ENCODE measurements at regions not wholly inside any gene's neighbourhood (a gene's known extent, or its start where the extent isn't known, plus 50 kb on each side); places are given as distances from the start of the nearest gene placed in this dataset.
"Not testable (repeated sequence)": the region's sequence is repeated elsewhere in the genome, so short reads cannot be mapped to it uniquely, and the experiment has no call there.

DNA sequence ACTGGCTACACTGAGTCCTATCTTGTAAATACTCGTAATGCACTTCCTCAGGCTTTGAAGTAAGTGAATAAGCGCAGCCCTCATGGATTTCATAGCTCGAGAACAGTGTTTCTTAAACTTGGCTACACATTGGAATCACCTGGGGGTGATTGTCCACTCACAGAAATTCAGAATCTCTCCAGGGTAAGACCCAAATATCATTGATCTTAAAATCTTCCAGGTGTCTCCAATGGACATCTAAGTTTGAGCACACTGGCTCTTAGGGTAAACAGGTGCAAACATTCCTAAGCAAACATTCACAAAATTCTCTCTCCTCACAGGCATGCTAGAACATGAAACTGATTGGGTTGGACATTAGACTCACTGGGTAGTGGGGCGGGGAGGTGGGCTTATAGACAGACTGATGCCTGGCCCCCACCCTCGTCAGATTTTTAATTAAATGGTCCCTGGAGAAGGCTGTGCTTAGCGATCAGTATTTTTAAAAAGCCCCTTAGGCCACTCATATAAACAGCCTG lies 279.7 kb upstream of the TBL1XR1 start:
- DNase-seq (ENCODE audit: low read depth in 2 of 2): no peak

- no peak for DNase-seq (ENCODE audit: low read depth in 2 of 2)
Measured at GRCh38 chr3:177478170-177478867, 281.0 kb upstream of the TBL1XR1 start.

DNA sequence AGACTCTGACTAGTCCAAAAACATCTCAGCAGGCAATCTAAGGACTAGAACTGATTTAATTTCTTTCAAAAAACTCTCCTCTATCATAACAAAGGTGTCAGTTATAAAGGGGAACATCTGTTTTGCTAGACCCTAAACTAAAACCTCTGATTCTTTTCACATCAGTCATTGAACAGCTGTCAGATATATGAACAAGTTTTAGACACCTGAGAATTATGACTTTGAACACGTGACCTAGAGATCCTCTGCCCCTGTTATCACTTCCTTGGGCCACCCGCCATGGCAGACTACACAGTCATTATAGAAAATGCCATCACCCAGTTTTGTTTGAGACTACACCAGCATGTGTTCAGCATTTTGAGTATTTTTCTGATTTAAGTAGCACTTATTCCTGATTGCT lies 282.3 kb upstream of the TBL1XR1 start:
- no peak for DNase-seq (ENCODE audit: low read depth in 2 of 2)

GRCh38 chr3:177481329-177481728 lies 284.0 kb upstream of the TBL1XR1 start:
- DNase-seq (ENCODE audit: low read depth in 2 of 2): no peak

DNA sequence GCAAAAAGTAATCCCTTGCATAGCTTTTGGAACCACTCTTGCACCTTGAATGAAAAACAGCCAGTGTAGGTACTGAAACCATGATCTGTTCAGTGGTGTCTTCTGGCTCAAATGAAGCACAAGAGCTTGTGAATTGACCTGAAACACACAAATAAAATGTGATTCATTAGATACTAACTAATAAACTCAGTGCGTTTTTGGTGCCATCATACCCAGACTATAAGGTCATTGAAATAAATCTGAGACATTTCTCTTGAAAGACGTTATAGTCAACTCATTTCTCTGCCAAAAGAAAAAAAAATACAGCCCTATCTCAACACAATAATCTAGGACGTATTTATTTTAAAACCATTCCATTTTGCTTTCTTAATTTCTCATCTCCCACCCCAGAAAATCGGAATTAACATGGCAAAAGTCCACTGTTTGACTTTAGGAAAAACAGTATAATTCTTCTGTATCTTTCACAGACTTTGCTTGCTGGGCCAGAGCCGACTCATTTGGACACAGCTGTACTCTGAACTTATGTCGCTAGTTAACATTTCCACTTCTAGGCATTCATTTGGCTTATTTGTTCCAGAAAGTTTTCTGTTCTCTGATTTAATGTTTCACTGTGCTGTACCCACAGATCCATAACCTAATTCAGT lies 284.9 kb upstream of the TBL1XR1 start:
- DNase-seq (ENCODE audit: low read depth in 2 of 2): no peak

DNA sequence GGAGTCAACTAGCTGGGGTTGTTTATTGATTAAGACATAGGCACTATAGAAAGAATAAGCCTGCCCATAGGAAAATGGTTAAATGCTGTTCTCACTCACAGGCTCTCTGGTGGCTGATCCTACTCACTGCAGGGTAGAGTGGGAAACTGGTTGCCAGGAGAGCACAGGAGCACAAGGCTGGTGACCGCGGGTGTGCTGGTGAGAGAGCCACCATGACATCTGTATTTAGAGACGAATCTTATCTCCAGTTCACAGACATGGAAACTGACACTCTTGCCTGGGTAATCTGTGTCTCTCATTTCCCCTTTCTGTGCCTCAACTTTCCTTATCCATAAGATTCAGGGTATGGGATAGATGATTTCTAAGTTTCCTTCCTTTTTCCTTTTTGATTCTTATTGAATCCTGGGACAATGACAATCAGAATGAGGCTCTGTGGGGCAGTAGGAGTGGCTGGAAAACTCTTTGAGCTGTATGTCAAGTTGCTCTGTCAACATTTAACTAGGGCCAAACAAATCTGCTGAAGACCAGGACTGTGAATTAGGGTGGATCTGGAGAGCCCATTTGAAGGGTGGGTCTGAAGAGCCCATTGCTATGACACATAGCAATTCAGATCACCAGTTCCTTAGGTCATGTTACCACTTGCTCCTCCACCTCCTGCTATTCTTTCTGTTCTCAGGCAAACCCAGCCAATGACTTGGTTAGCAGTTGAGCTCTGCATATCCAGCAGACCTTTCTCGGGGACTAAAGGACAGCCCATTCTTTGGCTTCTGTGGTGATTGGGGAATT lies 286.1 kb upstream of the TBL1XR1 start:
- no peak for DNase-seq (ENCODE audit: low read depth in 2 of 2)

DNA sequence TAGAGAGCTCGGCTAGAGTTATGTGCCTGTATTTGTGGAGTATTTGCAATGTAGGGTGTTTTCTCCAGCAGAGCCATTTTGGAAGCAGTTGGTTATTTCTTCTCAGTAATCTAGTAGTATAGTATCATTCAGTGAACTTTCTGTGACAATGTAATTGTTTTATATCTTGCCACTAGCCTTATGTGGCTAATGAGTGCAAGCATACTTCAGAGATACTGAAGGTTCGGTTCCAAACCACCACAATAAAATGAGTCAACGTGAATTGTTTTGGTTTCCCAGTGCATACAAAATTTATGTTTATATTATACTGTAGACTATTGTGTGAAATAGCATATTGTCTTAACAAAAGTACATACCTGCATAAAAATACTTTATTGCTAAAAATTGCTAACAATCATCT lies 286.9 kb upstream of the TBL1XR1 start:
- DNase-seq (ENCODE audit: low read depth in 2 of 2): no peak

GRCh38 chr3:177484926-177485325 lies 287.6 kb upstream of the TBL1XR1 start:
- no peak for DNase-seq (ENCODE audit: low read depth in 2 of 2)

- DNase-seq (ENCODE audit: low read depth in 2 of 2): no peak
Measured at GRCh38 chr3:177487635-177488186, 290.4 kb upstream of the TBL1XR1 start.

DNA sequence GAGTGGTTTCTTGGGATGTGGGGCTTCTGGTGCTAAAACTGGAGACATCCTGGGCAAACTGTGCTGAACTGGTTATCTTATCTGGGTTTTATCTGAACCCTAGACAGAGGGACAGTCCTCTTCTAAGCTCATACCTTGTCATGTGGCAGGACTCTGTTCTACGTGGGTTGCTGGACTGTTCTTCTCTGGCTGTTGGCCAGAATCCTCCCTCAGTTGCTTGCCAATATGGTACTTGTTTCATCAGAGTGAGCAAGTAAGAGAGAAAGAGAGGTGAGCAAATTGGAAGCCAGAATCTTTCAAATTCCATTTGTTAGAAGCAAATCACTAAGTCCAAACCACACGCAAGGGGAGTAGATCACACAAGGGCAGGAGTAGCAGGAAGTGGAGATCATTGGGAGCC lies 291.5 kb upstream of the TBL1XR1 start:
- DNase-seq (ENCODE audit: low read depth in 2 of 2): no peak

GRCh38 chr3:177490626-177491025 lies 293.3 kb upstream of the TBL1XR1 start:
- no peak for DNase-seq (ENCODE audit: low read depth in 2 of 2)

GRCh38 chr3:177491296-177492032 lies 294.2 kb upstream of the TBL1XR1 start:
- DNase-seq (ENCODE audit: low read depth in 2 of 2): no peak

DNA sequence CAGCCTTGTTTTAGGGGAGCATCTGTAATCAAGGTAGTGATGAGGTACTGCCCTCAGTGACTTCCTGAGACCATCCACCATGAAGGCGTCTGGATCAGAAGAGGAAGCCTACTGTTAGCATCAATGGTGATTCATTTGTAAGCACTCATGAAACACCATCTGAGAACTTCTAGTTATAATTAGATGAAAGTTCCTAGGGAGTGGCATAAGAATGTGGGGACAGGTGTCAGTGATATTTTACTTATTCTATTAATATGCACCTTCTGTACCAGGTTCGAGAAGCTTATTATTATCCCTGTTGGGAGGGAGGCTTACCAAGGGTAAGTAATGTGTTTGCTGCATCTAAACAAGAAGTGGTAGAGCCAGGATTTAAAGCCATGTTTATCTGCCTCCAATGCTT lies 295.8 kb upstream of the TBL1XR1 start:
- DNase-seq (ENCODE audit: low read depth in 2 of 2): no peak

GRCh38 chr3:177494216-177494615 lies 296.9 kb upstream of the TBL1XR1 start:
- DNase-seq (ENCODE audit: low read depth in 2 of 2): no peak

GRCh38 chr3:177495566-177495965 lies 298.3 kb upstream of the TBL1XR1 start:
- DNase-seq (ENCODE audit: low read depth in 2 of 2): no peak

- no peak for DNase-seq (ENCODE audit: low read depth in 2 of 2)
Measured at GRCh38 chr3:177498037-177498857, 301.0 kb upstream of the TBL1XR1 start.

DNA sequence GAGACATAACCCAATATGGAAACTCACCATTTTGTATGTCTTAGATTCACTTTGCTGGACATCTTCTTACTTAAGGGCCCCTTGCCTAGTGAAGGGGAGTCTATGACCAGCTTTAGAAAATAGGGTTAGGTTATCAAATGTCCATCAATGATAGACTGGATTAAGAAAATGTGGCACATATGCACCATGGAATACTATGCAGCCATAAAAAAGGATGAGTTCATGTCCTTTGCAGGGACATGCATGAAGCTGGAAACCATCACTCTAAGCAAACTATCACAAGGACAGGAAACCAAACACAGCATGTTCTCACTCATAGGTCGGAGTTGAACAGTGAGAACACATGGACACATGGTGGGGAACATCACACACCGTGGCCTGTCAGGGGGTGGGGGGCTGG lies 301.8 kb upstream of the TBL1XR1 start:
- not testable (repeated sequence) for DNase-seq (ENCODE audit: low read depth in 2 of 2)

DNA sequence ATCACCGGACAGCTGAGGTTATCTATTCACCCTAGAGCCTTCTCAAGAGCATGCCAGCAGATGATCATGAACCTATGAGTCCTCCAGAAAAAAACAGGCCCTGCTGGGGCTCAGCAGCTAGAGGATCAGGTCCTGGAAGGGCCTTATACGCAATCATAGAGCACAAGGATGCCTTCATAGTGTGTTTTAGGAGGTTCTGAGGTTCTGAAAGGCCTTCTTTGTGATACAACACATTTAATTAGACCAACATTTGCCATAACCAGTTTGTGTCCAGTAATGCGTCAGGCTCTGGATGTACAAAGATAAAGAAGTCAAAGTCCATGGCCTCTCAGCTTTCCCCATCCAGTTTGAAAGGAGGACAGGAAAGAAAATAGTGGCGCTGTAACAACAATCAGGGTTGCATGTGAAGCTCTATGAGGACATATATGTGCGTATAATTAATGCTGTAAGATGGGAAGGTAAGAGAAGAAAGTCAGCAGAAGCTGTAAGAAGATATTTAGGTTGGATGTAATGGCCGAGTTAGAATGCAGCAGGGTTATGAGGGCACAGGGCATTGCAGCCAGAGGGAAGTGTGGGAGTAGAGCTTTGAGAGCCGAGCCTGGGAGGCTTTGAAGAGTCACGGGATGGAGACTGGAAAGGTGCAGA lies 302.6 kb upstream of the TBL1XR1 start:
- DNase-seq (ENCODE audit: low read depth in 2 of 2): no peak

DNA sequence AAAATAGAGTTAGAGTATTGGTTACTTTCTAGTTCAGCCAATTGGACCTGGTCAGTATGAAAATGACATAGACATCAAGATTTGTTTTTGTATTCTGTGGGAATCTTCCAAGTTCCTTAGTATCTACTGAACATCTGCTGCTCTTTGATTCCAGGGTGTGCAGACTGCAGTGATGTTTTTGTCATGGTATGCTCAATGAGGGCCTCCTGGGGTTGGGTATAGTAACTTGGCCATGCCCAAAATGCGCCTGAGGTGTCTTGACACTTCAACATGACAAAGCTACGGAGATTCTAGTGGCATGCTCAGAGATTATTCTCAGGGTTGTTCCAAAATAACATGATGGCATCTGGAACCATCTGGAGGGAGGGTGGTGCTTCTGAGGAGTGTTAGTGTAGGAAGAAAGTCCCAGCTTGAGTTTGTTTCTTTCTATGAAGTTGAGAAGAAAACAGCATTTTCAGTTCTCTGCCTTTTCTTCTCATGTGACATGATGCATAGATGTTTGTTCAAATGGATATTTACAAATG lies 313.5 kb upstream of the TBL1XR1 start:
- DNase-seq (ENCODE audit: low read depth in 2 of 2): no peak

Measured in stimulated activated CD4-positive, alpha-beta T cell treated with anti-CD3 and anti-CD28 coated beads, Interleukin-1b, Interleukin-23, amount 100 ng/mL, for 1 hour (primary cell).